CD4-positive, alpha-beta memory T cell (primary cell): ENCODE measurements at regions not wholly inside any gene's neighbourhood (a gene's known extent, or its start where the extent isn't known, plus 50 kb on each side); places are given as distances from the start of the nearest gene placed in this dataset.

Source experiments
- CTCF ChIA-PET: fragments of 350-600 bp; sonication (Branson Sonifier 250); formaldehyde crosslinking; loops from one replicate; lab custom pipeline; 2021; ENCODE audit warnings: inconsistent platforms; ENCODE audit not compliant: partially characterized antibody; lab: Charles Lee
- POLR2A ChIA-PET: fragments of 350-600 bp; sonication (Branson Sonifier 250); formaldehyde crosslinking; loops from one replicate; lab custom pipeline; 2021; ENCODE audit not compliant: partially characterized antibody; lab: Charles Lee
- DNase-seq, 5 donors: peaks; one replicate each; pipeline versions ENCODE4 v3.0.0 to v3.0.0-alpha.2; 2020 to 2022; ENCODE audit warnings: mixed read lengths in 1 of 5
- H3K27ac ChIP-seq: one replicate; pipeline ENCODE4 v1.7.0; 2013; ENCODE audit warnings: low read depth, low read length
- H3K27me3 ChIP-seq: 2 replicates; pipeline ENCODE4 v1.7.0; 2013; ENCODE audit warnings: mild to moderate bottlenecking, low read length, moderate library complexity; ENCODE audit not compliant: insufficient read depth
- H3K36me3 ChIP-seq: 2 replicates; pipeline ENCODE4 v1.7.0; 2013; ENCODE audit warnings: mild to moderate bottlenecking, low read length, moderate library complexity; ENCODE audit not compliant: insufficient read depth
- H3K4me1 ChIP-seq: 2 replicates; pipeline ENCODE4 v1.7.0; 2013; ENCODE audit warnings: mild to moderate bottlenecking, low read length, moderate library complexity; ENCODE audit not compliant: insufficient read depth
- H3K4me3 ChIP-seq, 2 donors: one replicate each; pipeline ENCODE4 v1.7.0; 2013; ENCODE audit warnings: low read length in 2 of 2, mild to moderate bottlenecking in 1 of 2
- H3K9me3 ChIP-seq, 2 donors: one replicate each; pipeline ENCODE4 v1.7.0; 2013; ENCODE audit warnings: low read length in 2 of 2, control low read depth in 1 of 2; ENCODE audit not compliant: control insufficient read depth in 1 of 2
- H3K27ac Mint-ChIP-seq, 7 donors: one replicate each; pipeline ENCODE4 v1.8.0; 2020 to 2021; ENCODE audit warnings: mixed read lengths in 7 of 7, mild to moderate bottlenecking in 6 of 7, inconsistent platforms in 3 of 7, moderate library complexity in 3 of 7
- H3K27me3 Mint-ChIP-seq, 2 donors: one replicate each; pipeline ENCODE4 v1.8.0; 2020 to 2021; ENCODE audit warnings: mixed read lengths in 2 of 2
- H3K36me3 Mint-ChIP-seq, 2 donors: one replicate each; pipeline ENCODE4 v1.8.0; 2020 to 2021; ENCODE audit warnings: mixed read lengths in 2 of 2, inconsistent platforms in 1 of 2, mild to moderate bottlenecking in 1 of 2
- H3K4me1 Mint-ChIP-seq, 4 donors: one replicate each; pipeline ENCODE4 v1.8.0; 2020 to 2021; ENCODE audit warnings: mixed read lengths in 4 of 4, mild to moderate bottlenecking in 1 of 4
- H3K4me3 Mint-ChIP-seq, 8 donors: one replicate each; pipeline ENCODE4 v1.8.0; 2020 to 2021; ENCODE audit warnings: mixed read lengths in 8 of 8, mild to moderate bottlenecking in 7 of 8, moderate library complexity in 6 of 8, inconsistent platforms in 3 of 8
- H3K9me3 Mint-ChIP-seq, 8 donors: one replicate each; pipeline ENCODE4 v1.8.0; 2020 to 2021; ENCODE audit warnings: mixed read lengths in 8 of 8, mild to moderate bottlenecking in 5 of 8, inconsistent platforms in 3 of 8, moderate library complexity in 1 of 8
- intact Hi-C: fragments of 100-400 bp; cut with micrococcal nuclease; formaldehyde crosslinking; loops from one replicate; pipeline ENCODE4 v1.15.1; 2023

DNA sequence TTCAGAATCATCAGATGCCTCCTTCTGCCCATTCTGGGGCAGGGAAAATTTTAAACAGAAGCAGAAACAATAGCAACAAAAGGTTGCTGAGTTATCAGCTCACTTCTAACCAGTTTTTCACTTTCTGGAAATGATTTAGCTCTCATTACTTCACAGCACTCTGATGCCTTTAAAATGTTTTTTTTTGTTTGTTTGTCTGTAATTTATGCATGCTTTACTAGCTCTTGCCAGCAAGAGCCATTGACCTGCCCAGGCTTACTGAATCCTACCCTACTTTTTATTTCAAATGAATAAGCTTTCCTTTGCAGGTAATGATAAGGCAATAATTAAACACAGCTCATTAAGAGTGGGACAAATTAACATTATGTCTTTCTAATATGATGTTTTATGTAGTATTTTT is 466.1 kb upstream of the NOVA1 start:
- H3K27ac Mint-ChIP-seq, result no peak overlapping the region
- intact Hi-C loops, result no loop called here
- no peak for DNase-seq
- H3K4me1 ChIP-seq, result no peaks in the 10 kb centered on the region
- peaks cover 0 to 19% (median 9%) of the 10 kb centered on the region in 8 donors for H3K9me3 Mint-ChIP-seq
- H3K4me1 Mint-ChIP-seq, result no peaks in the 10 kb centered on the region
- POLR2A ChIA-PET, result no interaction called here
- H3K36me3 Mint-ChIP-seq, result no peaks in the 10 kb centered on the region
- CTCF ChIA-PET, result no interaction called here
- H3K27me3 ChIP-seq, result no peaks in the 10 kb centered on the region
- no peaks in the 10 kb centered on the region for H3K36me3 ChIP-seq
- H3K4me3 ChIP-seq, result no peak overlapping the region
- H3K4me3 Mint-ChIP-seq, result no peak overlapping the region
- no peaks in the 10 kb centered on the region for H3K27me3 Mint-ChIP-seq
- H3K27ac ChIP-seq, result no peak overlapping the region
- H3K9me3 ChIP-seq, result no peaks in the 10 kb centered on the region

DNA sequence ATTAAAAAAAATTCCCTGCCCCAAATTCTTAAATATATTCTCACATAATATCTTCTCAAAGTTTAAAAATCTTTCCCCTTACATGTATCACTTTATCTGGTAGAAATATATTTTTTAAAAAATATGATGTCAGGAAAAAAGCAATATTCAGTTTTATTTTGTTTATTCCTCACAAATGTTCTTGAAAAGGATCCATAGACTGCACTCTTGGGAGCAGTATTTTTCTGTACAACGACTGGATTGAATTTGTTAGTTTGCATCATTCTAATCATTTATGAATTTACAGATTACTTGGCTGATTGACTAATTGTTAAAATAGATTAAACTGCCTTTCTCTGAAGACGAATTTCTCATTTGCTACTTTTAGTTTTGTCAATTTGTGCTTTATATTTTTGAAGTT is 468.1 kb upstream of the NOVA1 start:
- no peak for DNase-seq
- Mint-ChIP-seq H3K4me3 (no peak overlapping the region), H3K36me3 (no peaks in the 10 kb centered on the region), H3K27ac (no peak overlapping the region), H3K27me3 (no peaks in the 10 kb centered on the region), H3K4me1 (no peaks in the 10 kb centered on the region), H3K9me3 (peaks cover 0 to 26% (median 13%) of the 10 kb centered on the region in 8 donors)
- no peaks in the 10 kb centered on the region for H3K9me3 ChIP-seq
- no peaks in the 10 kb centered on the region for H3K27me3 ChIP-seq
- ChIA-PET POLR2A (no interaction called here), CTCF (no interaction called here)
- H3K4me3 ChIP-seq, result no peak overlapping the region
- no peaks in the 10 kb centered on the region for H3K4me1 ChIP-seq
- intact Hi-C loops, result no loop called here
- no peaks in the 10 kb centered on the region for H3K36me3 ChIP-seq
- no peak overlapping the region for H3K27ac ChIP-seq

DNA sequence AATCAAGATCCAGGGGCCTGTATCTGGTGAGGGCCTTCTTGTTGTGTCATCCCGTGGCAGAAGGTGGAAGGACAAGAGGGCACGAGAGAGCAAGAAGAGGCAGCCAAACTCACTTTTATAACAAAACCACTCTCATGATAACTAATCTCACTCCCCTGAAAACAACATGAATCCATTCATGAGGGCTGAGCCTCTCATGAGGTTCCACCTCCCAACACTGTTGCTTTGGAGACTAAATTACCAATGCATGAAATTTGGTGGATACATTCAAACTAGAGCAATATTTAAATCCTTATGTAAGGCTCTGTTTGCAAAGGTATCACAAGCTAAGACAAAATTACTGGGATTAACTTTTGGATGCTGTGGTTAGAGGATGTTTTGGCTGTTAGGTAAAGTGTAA is 470.1 kb upstream of the NOVA1 start:
- no peak overlapping the region for H3K27ac ChIP-seq
- Mint-ChIP-seq H3K4me1 (no peaks in the 10 kb centered on the region), H3K27me3 (no peaks in the 10 kb centered on the region), H3K27ac (no peak overlapping the region), H3K9me3 (peaks cover 0 to 24% (median 14%) of the 10 kb centered on the region in 8 donors), H3K36me3 (no peaks in the 10 kb centered on the region), H3K4me3 (no peak overlapping the region)
- no peak overlapping the region for H3K4me3 ChIP-seq
- no peaks in the 10 kb centered on the region for H3K27me3 ChIP-seq
- no peaks in the 10 kb centered on the region for H3K36me3 ChIP-seq
- no peaks in the 10 kb centered on the region for H3K9me3 ChIP-seq
- DNase-seq, result no peak
- ChIA-PET POLR2A (no interaction called here), CTCF (interaction anchor here (1.0 kb wide), 1 partner anchor 11 kb away, joined by 3 read pairs; no protein-coding TSS in a partner anchor)
- H3K4me1 ChIP-seq, result no peaks in the 10 kb centered on the region
- intact Hi-C loops, result no loop called here

DNA sequence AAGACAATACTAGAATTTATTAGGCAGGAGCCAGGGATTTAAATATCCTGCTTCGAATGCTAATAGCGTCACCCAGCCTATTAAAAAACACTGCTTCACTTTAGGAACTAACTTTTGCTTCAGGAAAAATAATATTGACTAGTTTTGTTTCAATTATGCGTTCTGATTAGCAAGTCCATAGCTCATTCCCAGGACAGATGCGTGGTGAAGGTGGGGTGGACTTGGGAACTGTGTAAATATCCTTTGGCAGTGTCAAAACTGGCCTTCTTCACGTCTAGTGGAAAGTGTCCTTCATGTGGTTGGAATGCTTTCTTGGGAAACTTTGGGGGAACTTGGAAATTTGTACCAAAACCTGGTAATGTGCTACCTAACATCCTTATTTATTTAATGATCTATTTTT is 474.8 kb upstream of the NOVA1 start:
- no peaks in the 10 kb centered on the region for H3K36me3 ChIP-seq
- Mint-ChIP-seq H3K4me1 (no peaks in the 10 kb centered on the region), H3K36me3 (no peaks in the 10 kb centered on the region), H3K27ac (no peak overlapping the region), H3K27me3 (no peaks in the 10 kb centered on the region), H3K9me3 (peaks cover 3 to 23% (median 8%) of the 10 kb centered on the region in 8 donors), H3K4me3 (no peak overlapping the region)
- POLR2A ChIA-PET, result no interaction called here
- no peaks in the 10 kb centered on the region for H3K27me3 ChIP-seq
- H3K4me1 ChIP-seq, result no peaks in the 10 kb centered on the region
- H3K9me3 ChIP-seq, result no peaks in the 10 kb centered on the region
- CTCF ChIA-PET, result no interaction called here
- no peak overlapping the region for H3K4me3 ChIP-seq
- no peak for DNase-seq
- intact Hi-C loops, result no loop called here
- no peak overlapping the region for H3K27ac ChIP-seq

DNA sequence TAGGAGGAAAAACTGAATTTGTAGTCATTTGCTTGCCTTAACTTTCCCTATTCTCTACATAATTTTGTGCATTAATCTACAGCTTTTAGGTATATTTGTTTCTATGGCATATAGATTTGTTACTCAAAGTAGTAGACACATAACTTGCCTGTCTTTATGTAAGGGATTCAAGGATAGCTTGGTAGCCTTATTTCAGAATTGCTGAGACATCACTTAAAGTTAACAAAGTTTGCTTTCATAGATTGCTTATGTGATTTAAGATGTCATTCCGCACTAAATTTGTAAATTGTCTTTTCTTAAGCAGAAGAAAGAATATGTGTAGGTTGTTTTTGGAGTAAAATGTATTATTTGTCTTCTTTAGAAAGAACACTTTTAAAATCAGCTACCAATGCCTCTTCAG is 477.7 kb upstream of the NOVA1 start:
- CTCF ChIA-PET, result no interaction called here
- POLR2A ChIA-PET, result no interaction called here
- Histone ChIP-seq H3K4me3 (no peak overlapping the region), H3K36me3 (no peaks in the 10 kb centered on the region), H3K27ac (no peak overlapping the region), H3K9me3 (no peaks in the 10 kb centered on the region), H3K27me3 (no peaks in the 10 kb centered on the region), H3K4me1 (no peaks in the 10 kb centered on the region)
- H3K27ac Mint-ChIP-seq, result no peak overlapping the region
- H3K9me3 Mint-ChIP-seq, result peaks cover 2 to 29% (median 9%) of the 10 kb centered on the region in 8 donors
- intact Hi-C loops, result no loop called here
- no peak overlapping the region for H3K4me3 Mint-ChIP-seq
- H3K36me3 Mint-ChIP-seq, result no peaks in the 10 kb centered on the region
- no peaks in the 10 kb centered on the region for H3K4me1 Mint-ChIP-seq
- H3K27me3 Mint-ChIP-seq, result no peaks in the 10 kb centered on the region
- no peak for DNase-seq

DNA sequence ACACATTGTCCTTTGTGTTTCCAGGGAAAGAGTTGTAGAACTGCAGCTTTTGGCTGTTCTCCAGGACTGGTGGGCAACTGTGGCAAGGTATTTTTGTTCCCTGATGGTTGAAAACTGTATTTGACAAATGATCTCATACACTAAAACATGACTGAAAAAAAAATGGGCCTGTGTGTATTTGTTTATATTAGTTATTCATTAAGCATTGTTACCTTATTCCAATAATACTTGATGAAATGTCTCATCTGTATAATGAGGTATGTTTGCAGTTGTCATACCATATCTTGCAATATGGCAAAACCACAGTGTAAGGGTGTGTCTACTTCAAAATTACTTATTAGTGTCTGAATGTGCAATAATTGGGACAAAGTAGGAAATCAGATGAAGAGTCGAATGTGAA is 479.4 kb upstream of the NOVA1 start:
- Histone ChIP-seq H3K9me3 (no peaks in the 10 kb centered on the region), H3K4me3 (no peak overlapping the region), H3K4me1 (no peaks in the 10 kb centered on the region), H3K27me3 (no peaks in the 10 kb centered on the region), H3K27ac (no peak overlapping the region), H3K36me3 (no peaks in the 10 kb centered on the region)
- Mint-ChIP-seq H3K4me1 (no peaks in the 10 kb centered on the region), H3K36me3 (no peaks in the 10 kb centered on the region), H3K27me3 (no peaks in the 10 kb centered on the region), H3K4me3 (no peak overlapping the region), H3K27ac (no peak overlapping the region), H3K9me3 (peaks cover 3 to 25% (median 11%) of the 10 kb centered on the region in 8 donors)
- POLR2A ChIA-PET, result no interaction called here
- CTCF ChIA-PET, result no interaction called here
- no peak for DNase-seq
- intact Hi-C loops, result no loop called here

DNA sequence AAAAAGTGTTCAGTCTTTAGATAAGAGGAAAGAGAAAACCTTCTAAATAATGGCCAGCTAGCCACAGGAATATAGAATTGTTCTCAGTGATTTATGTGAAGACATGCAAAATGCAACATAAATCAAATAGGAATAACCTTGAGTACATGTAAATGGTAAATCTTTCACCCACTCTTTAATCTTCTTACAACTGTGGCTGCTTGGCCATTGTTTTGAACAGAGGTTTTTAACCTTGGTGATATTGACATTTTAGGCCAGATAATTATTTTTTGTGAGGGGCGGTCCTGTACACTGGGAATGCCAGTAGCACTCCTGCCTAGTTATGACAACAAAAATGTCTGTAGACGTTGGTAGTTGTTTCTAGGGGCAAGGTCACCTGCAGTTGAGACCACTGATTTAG is 479.9 kb upstream of the NOVA1 start:
- H3K36me3 ChIP-seq, result no peaks in the 10 kb centered on the region
- Mint-ChIP-seq H3K9me3 (peaks cover 2 to 27% (median 14%) of the 10 kb centered on the region in 8 donors), H3K36me3 (no peaks in the 10 kb centered on the region), H3K27me3 (no peaks in the 10 kb centered on the region), H3K4me1 (no peaks in the 10 kb centered on the region), H3K27ac (no peak overlapping the region), H3K4me3 (no peak overlapping the region)
- no peaks in the 10 kb centered on the region for H3K4me1 ChIP-seq
- H3K9me3 ChIP-seq, result no peaks in the 10 kb centered on the region
- ChIA-PET POLR2A (no interaction called here), CTCF (no interaction called here)
- intact Hi-C loops, result no loop called here
- DNase-seq, result no peak
- no peak overlapping the region for H3K4me3 ChIP-seq
- no peak overlapping the region for H3K27ac ChIP-seq
- no peaks in the 10 kb centered on the region for H3K27me3 ChIP-seq

DNA sequence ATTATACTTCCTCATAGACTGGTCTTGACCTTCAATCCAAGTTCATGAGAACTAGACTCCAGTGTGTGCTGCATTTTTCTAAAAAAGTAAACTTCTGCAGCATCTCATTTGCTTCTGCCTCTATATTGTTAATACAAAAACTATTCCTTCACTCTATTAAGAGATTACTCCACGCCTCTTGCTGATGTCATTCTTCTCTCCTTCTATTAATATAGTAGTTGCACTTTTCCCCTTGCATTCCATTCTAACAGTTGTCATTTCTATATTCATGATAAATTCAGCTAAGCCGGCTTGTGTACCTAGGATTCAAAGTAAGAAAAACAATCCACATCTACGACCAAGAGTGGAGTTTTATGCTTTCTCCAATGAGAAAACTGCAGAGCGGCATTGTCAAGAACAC is 480.4 kb upstream of the NOVA1 start:
- Mint-ChIP-seq H3K27ac (no peak overlapping the region), H3K9me3 (peaks cover 1 to 30% (median 16%) of the 10 kb centered on the region in 8 donors), H3K4me3 (no peak overlapping the region), H3K4me1 (no peaks in the 10 kb centered on the region), H3K27me3 (no peaks in the 10 kb centered on the region), H3K36me3 (no peaks in the 10 kb centered on the region)
- H3K9me3 ChIP-seq, result no peaks in the 10 kb centered on the region
- no peaks in the 10 kb centered on the region for H3K4me1 ChIP-seq
- intact Hi-C loops, result no loop called here
- ChIA-PET CTCF (no interaction called here), POLR2A (no interaction called here)
- H3K27ac ChIP-seq, result no peak overlapping the region
- no peaks in the 10 kb centered on the region for H3K36me3 ChIP-seq
- no peak overlapping the region for H3K4me3 ChIP-seq
- no peaks in the 10 kb centered on the region for H3K27me3 ChIP-seq
- DNase-seq, result no peak
